GM12873 (cell line): ENCODE measurements at regions not wholly inside any gene's neighbourhood (a gene's known extent, or its start where the extent isn't known, plus 50 kb on each side); places are given as distances from the start of the nearest gene placed in this dataset.

ENCODE experiments used
- CTCF ChIP-seq: IDR thresholded peaks from 2 replicates; pipeline ENCODE4 v1.5.1; 2012; ENCODE audit warnings: low read depth, mild to moderate bottlenecking, moderate library complexity, low read length, control low read depth; ENCODE audit not compliant: insufficient read depth; ENCODE audit errors: missing control alignments

DNA sequence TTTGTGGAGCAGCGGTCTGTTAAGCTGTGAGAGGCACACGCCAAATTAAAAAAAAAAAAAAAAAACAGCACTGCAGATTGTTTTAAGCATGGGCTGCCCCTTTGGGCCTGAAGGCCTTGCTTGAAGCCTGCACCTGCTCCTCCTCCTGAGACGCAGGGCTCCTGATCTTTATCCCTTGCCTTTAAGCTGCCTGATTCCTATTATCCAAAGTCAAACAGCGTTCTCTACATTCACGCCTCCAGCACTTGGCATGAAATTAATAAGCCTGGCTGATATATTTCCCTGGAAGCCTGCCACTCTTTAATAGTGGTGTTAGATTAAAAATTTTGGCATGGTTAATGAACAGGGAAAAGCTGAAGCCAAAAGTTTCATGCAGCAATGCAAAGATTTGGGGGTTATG, 163.9 kb downstream of the FAXC start:
- TF ChIP-seq CTCF = no peak

DNA sequence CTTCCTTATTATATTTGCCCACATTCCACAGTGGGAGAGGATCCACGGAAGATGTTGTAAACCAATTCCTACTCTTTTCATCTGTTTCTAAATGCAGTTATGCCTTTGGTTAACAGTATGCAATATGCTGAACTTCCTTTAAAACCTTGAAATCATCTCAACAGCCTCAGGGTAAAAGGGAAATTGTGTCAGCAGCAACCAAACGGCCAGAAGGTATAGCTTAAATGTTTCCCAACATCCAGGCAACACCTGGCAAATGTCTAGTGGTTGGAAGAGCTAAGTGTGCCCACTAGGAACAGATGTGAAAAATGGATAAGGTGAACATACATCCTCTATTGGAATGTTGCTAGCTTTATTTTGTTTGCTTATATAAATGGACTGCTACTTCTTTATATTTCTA, 164.8 kb downstream of the FAXC start:
- no peak for TF ChIP-seq CTCF

- TF ChIP-seq CTCF = no peak
Measured at GRCh38 chr6:99183066-99183465, 166.4 kb downstream of the FAXC start.

GRCh38 chr6:99181174-99181573, 168.3 kb downstream of the FAXC start:
- no peak for TF ChIP-seq CTCF

- no peak for TF ChIP-seq CTCF
Measured at GRCh38 chr6:99178168-99178567, 171.3 kb downstream of the FAXC start.

GRCh38 chr6:99177736-99178135, 171.7 kb downstream of the FAXC start:
- no peak for TF ChIP-seq CTCF

DNA sequence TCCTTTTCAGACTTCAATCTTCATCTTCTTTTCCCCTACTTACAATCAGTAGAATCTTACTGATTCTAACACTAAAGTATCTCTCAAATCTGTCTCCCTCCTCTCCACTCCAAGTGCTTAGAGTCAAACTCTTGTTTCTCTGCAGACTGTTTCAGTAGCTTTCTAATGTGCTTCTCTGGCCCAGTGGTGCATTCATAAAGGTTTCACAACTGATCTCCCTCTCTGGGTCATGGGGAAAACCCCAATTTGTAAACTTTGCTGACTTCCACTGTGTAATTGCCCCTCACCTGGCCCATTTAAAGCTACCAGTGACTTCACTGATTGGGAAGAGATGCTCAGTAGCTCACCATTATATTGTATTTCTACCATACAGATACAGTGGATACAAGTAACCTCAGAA, 183.6 kb downstream of the FAXC start:
- TF ChIP-seq CTCF = no peak

DNA sequence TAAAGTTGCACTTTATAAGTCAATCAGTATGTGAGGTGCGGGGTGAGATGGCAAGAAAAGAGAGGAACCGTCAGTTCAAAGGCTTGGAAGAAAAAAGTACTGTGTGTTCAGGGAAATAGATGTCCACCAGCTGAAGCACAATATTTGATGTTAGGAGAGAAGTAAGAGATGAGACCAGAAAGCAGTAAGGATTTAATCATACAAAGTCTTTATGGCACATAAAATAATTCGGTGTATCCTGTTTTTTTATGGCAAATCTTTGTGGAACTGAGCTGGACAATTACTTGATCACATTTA, 197.2 kb downstream of the FAXC start:
- no peak for TF ChIP-seq CTCF
